HG03196 (cell line): ENCODE measurements at regions not wholly inside any gene's neighbourhood (a gene's known extent, or its start where the extent isn't known, plus 50 kb on each side); places are given as distances from the start of the nearest gene placed in this dataset.
"Not testable (repeated sequence)": the region's sequence is repeated elsewhere in the genome, so short reads cannot be mapped to it uniquely, and the experiment has no call there.

Source experiments
- ATAC-seq: cut with Tn5 transposase; IDR thresholded peaks from one replicate; pipeline ENCODE4 v1.9.1; 2021; ENCODE audit not compliant: unreplicated experiment

GRCh38 chr3:6250167-6250566 lies 610.7 kb upstream of the GRM7 start:
- ATAC-seq, result no peak

GRCh38 chr3:6251612-6252400 lies 609.1 kb upstream of the GRM7 start:
- ATAC-seq, result no peak

- no peak for ATAC-seq
Measured at GRCh38 chr3:6254490-6254889, 606.4 kb upstream of the GRM7 start.

GRCh38 chr3:6255229-6255628 lies 605.7 kb upstream of the GRM7 start:
- ATAC-seq, result no peak

GRCh38 chr3:6260551-6261191 lies 600.2 kb upstream of the GRM7 start:
- no peak for ATAC-seq

- no peak for ATAC-seq
Measured at GRCh38 chr3:6262010-6262409, 598.9 kb upstream of the GRM7 start.

- ATAC-seq, result no peak
Measured at GRCh38 chr3:6264036-6264435, 596.9 kb upstream of the GRM7 start.

- ATAC-seq, result no peak
Measured at GRCh38 chr3:6264906-6265305, 596.0 kb upstream of the GRM7 start.

- no peak for ATAC-seq
Measured at GRCh38 chr3:6266135-6266534, 594.8 kb upstream of the GRM7 start.

- no peak for ATAC-seq
Measured at GRCh38 chr3:6273878-6274277, 587.0 kb upstream of the GRM7 start.

- no peak for ATAC-seq
Measured at GRCh38 chr3:6281662-6282061, 579.3 kb upstream of the GRM7 start.

GRCh38 chr3:6282918-6283317 lies 578.0 kb upstream of the GRM7 start:
- no peak for ATAC-seq

GRCh38 chr3:6287088-6287875 lies 573.6 kb upstream of the GRM7 start:
- ATAC-seq, result no peak

- no peak for ATAC-seq
Measured at GRCh38 chr3:6301626-6302025, 559.3 kb upstream of the GRM7 start.

- no peak for ATAC-seq
Measured at GRCh38 chr3:6315906-6316305, 545.0 kb upstream of the GRM7 start.

GRCh38 chr3:6321999-6322398 lies 538.9 kb upstream of the GRM7 start:
- no peak for ATAC-seq

GRCh38 chr3:6326771-6327170 lies 534.1 kb upstream of the GRM7 start:
- no peak for ATAC-seq

GRCh38 chr3:6340980-6341325 lies 520.0 kb upstream of the GRM7 start:
- not testable (repeated sequence) for ATAC-seq

- no peak for ATAC-seq
Measured at GRCh38 chr3:6351752-6352151, 509.2 kb upstream of the GRM7 start.

GRCh38 chr3:6354653-6355052 lies 506.3 kb upstream of the GRM7 start:
- no peak for ATAC-seq

GRCh38 chr3:6362406-6362805 lies 498.5 kb upstream of the GRM7 start:
- no peak for ATAC-seq

GRCh38 chr3:6367171-6367570 lies 493.7 kb upstream of the GRM7 start:
- ATAC-seq, result no peak
